SK-N-SH (cell line): ENCODE measurements at regions not wholly inside any gene's neighbourhood (a gene's known extent, or its start where the extent isn't known, plus 50 kb on each side); places are given as distances from the start of the nearest gene placed in this dataset.

ENCODE experiments used
- CTCF ChIA-PET: fragments of 300-600, 350-600 bp; formaldehyde crosslinking; extraction: SDS; loops from one replicate; lab custom pipeline; 2021; lab: Yijun Ruan, JAX
- POLR2A ChIA-PET: fragments of 350-600 bp; sonication (Branson Sonifier 250); formaldehyde crosslinking; extraction: SDS; loops from one replicate; lab custom pipeline; 2020; ENCODE audit warnings: antibody characterized with exemption, inconsistent platforms; lab: Yijun Ruan, JAX
- DNase-seq: peaks from one replicate; pipeline ENCODE4 v3.0.0; 2012
- H2AFZ ChIP-seq: fragments of 200-600 bp; sonication (generic); 2 replicates; pipeline ENCODE4 v1.8.1; 2016; ENCODE audit warnings: antibody characterized with exemption, mild to moderate bottlenecking, low read depth
- H3F3A ChIP-seq: fragments of 200-600 bp; sonication (generic); replicated peaks from 2 replicates; pipeline ENCODE3; 2016; ENCODE audit warnings: antibody characterized with exemption, mild to moderate bottlenecking; ENCODE audit not compliant: insufficient read depth
- H3K27ac ChIP-seq, 2 experiments: fragments of 200-500 bp in 1 of 2; fragments of 200-600 bp in 1 of 2; sonication (Bioruptor generic) in 1 of 2; sonication (generic), shearing (Covaris generic) in 1 of 2; 2 replicates each; pipeline versions ENCODE4 v1.5.1 to v1.6.1; 2014 to 2016; ENCODE audit warnings: low read depth in 2 of 2, inconsistent platforms in 1 of 2, low read length in 1 of 2, mild to moderate bottlenecking in 1 of 2, mixed read lengths in 1 of 2
- H3K27me3 ChIP-seq: fragments of 200-600 bp; sonication (generic), shearing (Covaris generic); 2 replicates; pipeline ENCODE4 v1.6.1; 2016; ENCODE audit warnings: mixed run types; ENCODE audit not compliant: insufficient read depth
- H3K36me3 ChIP-seq, 2 experiments: fragments of 200-500 bp in 1 of 2; fragments of 200-600 bp in 1 of 2; sonication (Bioruptor generic) in 1 of 2; sonication (generic) in 1 of 2; replicated peaks in 1 of 2; 2 replicates each; pipeline versions ENCODE3 to v1.5.1; 2014 to 2016; ENCODE audit warnings: low read length in 1 of 2, mild to moderate bottlenecking in 1 of 2; ENCODE audit not compliant: insufficient read depth in 2 of 2, control insufficient read depth in 1 of 2
- H3K4me1 ChIP-seq, 2 experiments: fragments of 200-500 bp in 1 of 2; fragments of 200-600 bp in 1 of 2; sonication (Bioruptor generic) in 1 of 2; sonication (generic), shearing (Covaris generic) in 1 of 2; 2 replicates each; pipeline versions ENCODE4 v1.5.1 to v1.6.1; 2014 to 2016; ENCODE audit warnings: low read depth in 1 of 2, low read length in 1 of 2, mixed run types in 1 of 2; ENCODE audit not compliant: insufficient read depth in 2 of 2, control insufficient read depth in 1 of 2
- H3K4me2 ChIP-seq: fragments of 200-600 bp; sonication (generic), shearing (Covaris generic); 2 replicates; pipeline ENCODE4 v1.6.1; 2017; ENCODE audit warnings: mixed run types
- H3K4me3 ChIP-seq, 2 experiments: fragments of 200-500 bp in 1 of 2; fragments of 200-600 bp in 1 of 2; sonication (Bioruptor generic) in 1 of 2; sonication (generic), shearing (Covaris generic) in 1 of 2; 2 replicates each; pipeline versions ENCODE4 v1.5.1 to v1.8.1; 2014 to 2016; ENCODE audit warnings: low read depth in 2 of 2, inconsistent platforms in 1 of 2, low read length in 1 of 2, mild to moderate bottlenecking in 1 of 2, mixed read lengths in 1 of 2, moderate library complexity in 1 of 2
- H3K79me2 ChIP-seq: fragments of 200-600 bp; sonication (generic); 2 replicates; pipeline ENCODE4 v1.8.1; 2017; ENCODE audit warnings: mild to moderate bottlenecking; ENCODE audit not compliant: insufficient read depth
- H3K9ac ChIP-seq: fragments of 200-600 bp; sonication (generic); 2 replicates; pipeline ENCODE4 v1.6.1; 2017; ENCODE audit warnings: mixed run types
- H3K9me2 ChIP-seq: fragments of 200-600 bp; sonication (generic); 2 replicates; pipeline ENCODE4 v1.6.1; 2017; ENCODE audit warnings: mixed run types
- H3K9me3 ChIP-seq: fragments of 200-600 bp; sonication (generic); 2 replicates; pipeline ENCODE4 v1.6.1; 2017; ENCODE audit warnings: mixed run types, mild to moderate bottlenecking, moderate library complexity
- H4K20me1 ChIP-seq: fragments of 200-600 bp; sonication (generic); 2 replicates; pipeline ENCODE4 v1.6.1; 2017; ENCODE audit warnings: mild to moderate bottlenecking, mixed run types; ENCODE audit not compliant: insufficient read depth
- CHD2 ChIP-seq: fragments of 150-350 bp; IDR thresholded peaks from 2 replicates; pipeline ENCODE4 v1.6.1; 2018; ENCODE audit warnings: low read length; ENCODE audit not compliant: partially characterized antibody
- FOSL2 ChIP-seq: IDR thresholded peaks from 2 replicates; pipeline ENCODE4 v1.4.0; 2012; ENCODE audit warnings: low read depth, mild to moderate bottlenecking, moderate library complexity, borderline replicate concordance
- FOXJ3 ChIP-seq: sonication (generic); formaldehyde crosslinking; IDR thresholded peaks from 2 replicates; pipeline ENCODE4 v1.5.1; 2020; ENCODE audit warnings: mild to moderate bottlenecking, missing genetic modification reagents
- FOXM1 ChIP-seq: IDR thresholded peaks from 2 replicates; pipeline ENCODE4 v1.4.0; 2012; ENCODE audit warnings: low read depth, mild to moderate bottlenecking
- NFIC ChIP-seq: IDR thresholded peaks from 2 replicates; pipeline ENCODE4 v1.4.0; 2012; ENCODE audit warnings: borderline replicate concordance
- NRF1 ChIP-seq: IDR thresholded peaks from 2 replicates; pipeline ENCODE4 v1.6.1; 2012; ENCODE audit warnings: low read depth, mild to moderate bottlenecking, low read length
- REST ChIP-seq: IDR thresholded peaks from 2 replicates; pipeline ENCODE4 v1.6.1; 2012; ENCODE audit warnings: mild to moderate bottlenecking, low read depth, low read length, moderate library complexity
- RXRA ChIP-seq: IDR thresholded peaks from 2 replicates; pipeline ENCODE4 v1.4.0; 2012; ENCODE audit warnings: low read depth, mild to moderate bottlenecking, borderline replicate concordance
- SIN3A ChIP-seq: IDR thresholded peaks from 2 replicates; pipeline ENCODE4 v1.6.1; 2012; ENCODE audit warnings: low read depth, mild to moderate bottlenecking, low read length, moderate library complexity, borderline replicate concordance
- TAF1 ChIP-seq: IDR thresholded peaks from 2 replicates; pipeline ENCODE4 v1.6.1; 2012; ENCODE audit warnings: low read depth, mild to moderate bottlenecking, low read length, moderate library complexity, borderline replicate concordance
- TCF12 ChIP-seq: IDR thresholded peaks from 2 replicates; pipeline ENCODE4 v1.4.0; 2012
- TEAD4 ChIP-seq: IDR thresholded peaks from 2 replicates; pipeline ENCODE4 v1.4.0; 2012; ENCODE audit warnings: mild to moderate bottlenecking, borderline replicate concordance; ENCODE audit not compliant: insufficient read depth
- YY1 ChIP-seq: IDR thresholded peaks from 2 replicates; pipeline ENCODE4 v1.4.0; 2012; ENCODE audit warnings: low read depth, mild to moderate bottlenecking
- ZBTB33 ChIP-seq: IDR thresholded peaks from 2 replicates; pipeline ENCODE4 v1.4.0; 2012; ENCODE audit warnings: low read depth, borderline replicate concordance
- WGBS: methylation state at CpG from one replicate; pipeline ENCODE4 v1.1.6; 2017; ENCODE audit warnings: low lambda C conversion rate; 5-methylcytosine and 5-hydroxymethylcytosine counted together

DNA sequence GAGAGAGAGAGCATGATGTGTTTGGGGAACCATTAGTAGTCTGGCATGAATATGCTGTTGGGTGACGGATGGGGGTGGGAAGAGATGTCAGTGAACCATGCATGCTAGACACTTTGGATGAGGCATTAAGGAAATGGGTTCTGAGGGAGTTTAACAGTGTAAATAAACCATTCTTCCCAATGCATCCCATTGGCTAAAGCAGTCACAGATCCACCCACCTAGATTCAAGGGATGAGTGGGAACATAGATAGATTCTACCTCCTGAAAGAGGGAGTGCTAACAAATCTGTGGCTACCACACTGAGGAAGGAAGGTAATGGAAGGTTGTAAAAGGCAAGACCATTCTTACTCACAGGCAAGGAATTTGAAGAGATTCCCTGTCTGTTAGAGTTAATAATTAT lies 129.8 kb upstream of the CACNA1E start (continued):
- TF ChIP-seq CHD2 (no peak), RXRA (no peak), ZBTB33 (no peak), TEAD4 (no peak), TAF1 (no peak), FOXM1 (no peak), REST (no peak), FOSL2 (no peak), TCF12 (no peak), NFIC (no peak), NRF1 (no peak)
- TF ChIP-seq, all 33 proteins: peak for 0

DNA sequence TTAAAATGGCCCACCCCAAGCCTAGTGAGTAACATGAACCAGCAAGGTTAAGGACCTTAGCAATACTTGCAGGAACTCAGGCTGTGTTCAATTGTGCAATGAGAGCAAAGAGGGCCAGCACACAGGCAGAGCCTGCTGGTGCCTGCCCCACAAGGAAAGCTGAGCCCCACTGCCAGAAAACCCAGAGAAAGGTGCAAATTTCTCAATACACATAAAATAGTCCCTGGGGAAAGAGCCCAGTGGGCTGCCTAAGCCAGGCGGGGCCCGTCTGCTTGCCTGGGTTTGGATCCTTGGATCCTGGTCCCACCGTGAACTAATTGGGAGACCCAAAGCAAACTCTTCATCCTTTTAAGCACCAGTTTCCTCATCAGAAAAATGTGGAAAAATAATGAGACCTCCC lies 128.5 kb upstream of the CACNA1E start:
- H3K4me1 ChIP-seq, result no peaks in the 10 kb centered on the region
- CTCF ChIA-PET, result no interaction called here
- WGBS, result 68% methylated on average over 3 of the region's 3 CpGs

More for the DNA sequence above, 128.5 kb upstream of the CACNA1E start:
- POLR2A ChIA-PET, result no interaction called here
- no peak overlapping the region for H2AFZ ChIP-seq
- H3K27me3 ChIP-seq, result no peaks in the 10 kb centered on the region; the same call in 1 of the 2 replicates
- no peaks in the 10 kb centered on the region for H3K79me2 ChIP-seq
- H3K27ac ChIP-seq, result no peak overlapping the region
- H3K36me3 ChIP-seq, result no peaks in the 10 kb centered on the region
- H3K9me3 ChIP-seq, result no peaks in the 10 kb centered on the region
- H3K4me3 ChIP-seq, result no peak overlapping the region
- H3K9ac ChIP-seq, result no peak overlapping the region
- H4K20me1 ChIP-seq, result no peaks in the 10 kb centered on the region
- TF ChIP-seq YY1, result no peak
- no peak for TF ChIP-seq FOXJ3 (CRISPR knock-in tag)
- no peak for TF ChIP-seq SIN3A
- no peak for TF ChIP-seq NRF1
- TF ChIP-seq, all 33 proteins: peak for 0
- Histone ChIP-seq H3K9me2 (no peaks in the 10 kb centered on the region), H3K4me2 (no peak overlapping the region), H3F3A (no peaks in the 10 kb centered on the region)
- no peak for DNase-seq
